K562 (cell line): ENCODE measurements at regions not wholly inside any gene's neighbourhood (a gene's known extent, or its start where the extent isn't known, plus 50 kb on each side); places are given as distances from the start of the nearest gene placed in this dataset.

Experiments used
- ATAC-seq: fragments of 200-7000 bp; cut with Tn5 transposase; 3 replicates; pipeline ENCODE4 v1.9.1; 2020; ENCODE audit warnings: moderate library complexity
- BruUV-seq: library from RNA; stranded (reverse); fragments of 400-500 nt; replicated peaks from 2 replicates; lab custom pipeline; 2021; lab: Mats Ljungman, UMichigan
- CTCF ChIA-PET: fragments of 300-600 bp; formaldehyde crosslinking; extraction: SDS; loops from one replicate; lab custom pipeline; 2021; ENCODE audit warnings: low intra/inter-chr PET ratio; lab: Yijun Ruan, JAX
- POLR2A ChIA-PET: fragments of 300-600, 350-650 bp; sonication (Branson Sonifier 250); formaldehyde crosslinking; extraction: SDS; loops from one replicate; lab custom pipeline; 2021; ENCODE audit warnings: antibody characterized with exemption, inconsistent platforms; lab: Yijun Ruan, JAX
- DNase-seq, 4 experiments: peaks; one replicate each; pipeline versions ENCODE4 v3.0.0 to v3.0.0-alpha.2; 2011 to 2018; ENCODE audit warnings: low spot score in 3 of 4, mixed read lengths in 3 of 4; ENCODE audit errors: extremely low read depth in 1 of 4
- FAIRE-seq: peaks from 2 replicates; lab custom pipeline; 2011; peaks lifted over from hg19 to GRCh38; lab: Jason Lieb, UNC
- H2AFZ ChIP-seq: 2 replicates; pipeline ENCODE4 v1.6.0; 2011; ENCODE audit warnings: low read depth, low read length, control low read depth, inconsistent platforms
- H3K27ac ChIP-seq: fragments of 200-600 bp; 3 replicates; pipeline ENCODE4 v1.8.0; 2011; ENCODE audit warnings: low read depth, mild to moderate bottlenecking, control low read depth, inconsistent platforms, low read length, moderate library complexity, mixed read lengths; ENCODE audit errors: extremely low read depth
- H3K27me3 ChIP-seq, 2 experiments: fragments of 300-600 bp in 1 of 2; 2 replicates in 1 of 2; 3 replicates in 1 of 2; pipeline versions ENCODE4 v1.6.0 to v1.8.0; 2011; ENCODE audit warnings: inconsistent platforms in 2 of 2, low read length in 2 of 2, mild to moderate bottlenecking in 1 of 2, mixed read lengths in 1 of 2, moderate library complexity in 1 of 2; ENCODE audit not compliant: control insufficient read depth in 2 of 2, insufficient read depth in 2 of 2
- H3K36me3 ChIP-seq: fragments of 300-600 bp; 3 replicates; pipeline ENCODE4 v1.8.0; 2011; ENCODE audit warnings: mild to moderate bottlenecking, low read length, inconsistent platforms; ENCODE audit not compliant: control insufficient read depth, insufficient read depth
- H3K4me1 ChIP-seq, 2 experiments: fragments of 200-600 bp in 1 of 2; replicated peaks in 1 of 2; 2 replicates in 1 of 2; 3 replicates in 1 of 2; pipeline versions ENCODE4 v1.5.1 to v1.8.0; 2011; ENCODE audit warnings: inconsistent platforms in 2 of 2, low read length in 2 of 2, mild to moderate bottlenecking in 1 of 2, mixed read lengths in 1 of 2, moderate library complexity in 1 of 2; ENCODE audit not compliant: control insufficient read depth in 2 of 2, insufficient read depth in 2 of 2
- H3K4me2 ChIP-seq: 2 replicates; pipeline ENCODE4 v1.6.1; 2011; ENCODE audit warnings: low read length, control low read depth, inconsistent platforms, mixed read lengths; ENCODE audit not compliant: insufficient read depth
- H3K4me3 ChIP-seq: fragments of 200-600 bp; sonication (generic), shearing (Covaris generic); 2 replicates; pipeline ENCODE4 v1.5.1; 2016; ENCODE audit warnings: control low read depth, inconsistent platforms
- H3K79me2 ChIP-seq: fragments of 200-600 bp; 3 replicates; pipeline ENCODE4 v1.8.0; 2011; ENCODE audit warnings: low read length, inconsistent platforms; ENCODE audit not compliant: control insufficient read depth, insufficient read depth
- H3K9ac ChIP-seq, 2 experiments: 2 replicates each; pipeline versions ENCODE4 v1.6.0 to v1.6.1; 2011; ENCODE audit warnings: low read depth in 2 of 2, low read length in 2 of 2, control low read depth in 1 of 2, inconsistent platforms in 1 of 2, mild to moderate bottlenecking in 1 of 2, mixed read lengths in 1 of 2; ENCODE audit not compliant: insufficient read depth in 1 of 2
- H3K9me1 ChIP-seq: one replicate; pipeline ENCODE4 v1.6.0; 2011; ENCODE audit warnings: inconsistent platforms, mild to moderate bottlenecking, low read length, moderate library complexity; ENCODE audit not compliant: control insufficient read depth, insufficient read depth
- H3K9me3 ChIP-seq: replicated peaks from 2 replicates; pipeline ENCODE4 v1.5.1; 2011; ENCODE audit warnings: low read depth, low read length, inconsistent platforms; ENCODE audit not compliant: control insufficient read depth, insufficient read depth
- H4K20me1 ChIP-seq: replicated peaks from 2 replicates; pipeline ENCODE4 v1.6.1; 2011; ENCODE audit warnings: low read length, inconsistent platforms, mixed read lengths; ENCODE audit not compliant: control insufficient read depth, insufficient read depth
- CTBP1 ChIP-seq: fragments of 450-650 bp; IDR thresholded peaks from 2 replicates; pipeline ENCODE4 v1.6.1; 2016; ENCODE audit warnings: borderline replicate concordance
- FUS ChIP-seq: fragments of 200-400 bp; formaldehyde crosslinking; optimal IDR thresholded peaks from 2 replicates; pipeline ENCODE3; 2017; ENCODE audit warnings: low read depth, low read length
- GMEB1 ChIP-seq: fragments of 250-450 bp; sonication (Bioruptor Pico); IDR thresholded peaks from 2 replicates; pipeline ENCODE4 v1.4.0; 2020; ENCODE audit warnings: mild to moderate bottlenecking
- GTF3C2 ChIP-seq: IDR thresholded peaks from 3 replicates; pipeline ENCODE4 v1.6.1; 2011; ENCODE audit warnings: borderline replicate concordance, mild to moderate bottlenecking, moderate library complexity; ENCODE audit not compliant: insufficient read length; ENCODE audit errors: extremely low read depth
- HNRNPLL ChIP-seq: fragments of 200-400 bp; formaldehyde crosslinking; IDR thresholded peaks from 2 replicates; pipeline ENCODE4 v1.6.1; 2017; ENCODE audit warnings: low read length, low read depth, mild to moderate bottlenecking; ENCODE audit not compliant: poor library complexity, severe bottlenecking
- HNRNPUL1 ChIP-seq: fragments of 200-400 bp; formaldehyde crosslinking; IDR thresholded peaks from 2 replicates; pipeline ENCODE4 v1.6.1; 2017; ENCODE audit warnings: low read length
- NONO ChIP-seq, 2 experiments: fragments of 200-400 bp in 1 of 2; fragments of 450-650 bp in 1 of 2; formaldehyde crosslinking in 1 of 2; IDR thresholded peaks; 2 replicates each; pipeline ENCODE4 v1.6.1; 2017; ENCODE audit warnings: low read depth in 2 of 2, mild to moderate bottlenecking in 2 of 2, moderate library complexity in 2 of 2, low read length in 1 of 2
- PURB ChIP-seq: sonication (generic); formaldehyde crosslinking; IDR thresholded peaks from 2 replicates; pipeline ENCODE4 v1.9.0; 2021; ENCODE audit warnings: low read depth, mild to moderate bottlenecking, missing genetic modification reagents
- RAD51 ChIP-seq: fragments of 450-650 bp; IDR thresholded peaks from 2 replicates; pipeline ENCODE4 v1.7.1; 2016; ENCODE audit warnings: low read depth, mild to moderate bottlenecking, borderline replicate concordance
- ZNF57 ChIP-seq: fragments of 450-650 bp; formaldehyde crosslinking; IDR thresholded peaks from 2 replicates; pipeline ENCODE4 v1.4.0; 2020; ENCODE audit warnings: mild to moderate bottlenecking, moderate library complexity
- ZNF77 ChIP-seq: fragments of 250-450 bp; sonication (Bioruptor Pico); IDR thresholded peaks from 2 replicates; pipeline ENCODE4 v1.5.0; 2020
- WGBS: fragments of 100-300 bp; shearing (Covaris generic); methylation state at CpG from one replicate; pipeline ENCODE4 v1.1.6; 2016; ENCODE audit warnings: low coverage, mixed read lengths; ENCODE audit not compliant: insufficient coverage; ENCODE audit errors: missing lambda C conversion rate; 5-methylcytosine and 5-hydroxymethylcytosine counted together
- in situ Hi-C: fragments of 300-500 bp; cut with MboI; formaldehyde crosslinking; loops from 4 replicates; pipeline ENCODE4 v1.15.0; 2018; ENCODE audit warnings: inconsistent platforms, mixed read lengths
- intact Hi-C: fragments of 100-400 bp; cut with micrococcal nuclease; formaldehyde crosslinking; loops from 2 replicates; pipeline ENCODE4 v1.14.2; 2022
- TF ChIP-seq, protein P1 (sequence below): fragments of 250-450 bp; sonication (Bioruptor Pico); IDR thresholded peaks from 2 replicates; pipeline ENCODE4 v1.9.0; 2021; ENCODE audit warnings: mild to moderate bottlenecking, inconsistent platforms

DNA sequence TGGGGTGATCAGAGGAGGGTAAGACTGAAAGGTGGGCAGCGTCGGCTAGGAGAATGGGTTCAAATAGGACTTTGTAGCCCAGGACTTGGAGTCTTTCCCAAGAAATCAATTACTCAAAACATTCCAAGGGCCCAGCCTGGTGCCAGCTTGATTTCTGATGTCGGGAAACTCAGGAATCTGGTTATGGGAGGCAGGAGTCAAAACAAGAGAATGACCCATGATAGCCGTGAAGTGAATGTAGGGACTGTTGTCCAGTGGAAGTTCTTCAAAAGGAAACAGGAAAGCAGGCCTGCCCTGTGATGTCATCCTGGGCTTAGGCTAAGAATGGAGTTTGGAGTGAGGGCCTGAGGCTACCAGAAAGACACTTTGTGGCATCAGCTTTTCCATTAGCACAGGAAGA is 67.4 kb upstream of the SLC14A2 start:
- Histone ChIP-seq H3K27me3 (peaks cover 0 to 5% of the 10 kb centered on the region in 2 experiments; a peak in 2 of 5 replicates), H3K9ac (no peak overlapping the region), H4K20me1 (no peaks in the 10 kb centered on the region), H2AFZ (no peak overlapping the region), H3K4me2 (no peak overlapping the region), H3K79me2 (no peaks in the 10 kb centered on the region), H3K9me3 (no peaks in the 10 kb centered on the region), H3K27ac (no peak overlapping the region), H3K9me1 (no peaks in the 10 kb centered on the region), H3K36me3 (no peaks in the 10 kb centered on the region), H3K4me1 (no peaks in the 10 kb centered on the region), H3K4me3 (no peak overlapping the region)
- no peak for FAIRE-seq
- POLR2A ChIA-PET: no interaction called here
- no peak for ATAC-seq
- TF ChIP-seq NONO (IDR thresholded peaks at IDR 0.05; ENCODE audit: low read depth in 2 of 2, low read length in 1 of 2): no peak
- TF ChIP-seq CTBP1: no peak
- TF ChIP-seq GMEB1 (CRISPR knock-in tag): no peak
- TF ChIP-seq, protein P1, sequence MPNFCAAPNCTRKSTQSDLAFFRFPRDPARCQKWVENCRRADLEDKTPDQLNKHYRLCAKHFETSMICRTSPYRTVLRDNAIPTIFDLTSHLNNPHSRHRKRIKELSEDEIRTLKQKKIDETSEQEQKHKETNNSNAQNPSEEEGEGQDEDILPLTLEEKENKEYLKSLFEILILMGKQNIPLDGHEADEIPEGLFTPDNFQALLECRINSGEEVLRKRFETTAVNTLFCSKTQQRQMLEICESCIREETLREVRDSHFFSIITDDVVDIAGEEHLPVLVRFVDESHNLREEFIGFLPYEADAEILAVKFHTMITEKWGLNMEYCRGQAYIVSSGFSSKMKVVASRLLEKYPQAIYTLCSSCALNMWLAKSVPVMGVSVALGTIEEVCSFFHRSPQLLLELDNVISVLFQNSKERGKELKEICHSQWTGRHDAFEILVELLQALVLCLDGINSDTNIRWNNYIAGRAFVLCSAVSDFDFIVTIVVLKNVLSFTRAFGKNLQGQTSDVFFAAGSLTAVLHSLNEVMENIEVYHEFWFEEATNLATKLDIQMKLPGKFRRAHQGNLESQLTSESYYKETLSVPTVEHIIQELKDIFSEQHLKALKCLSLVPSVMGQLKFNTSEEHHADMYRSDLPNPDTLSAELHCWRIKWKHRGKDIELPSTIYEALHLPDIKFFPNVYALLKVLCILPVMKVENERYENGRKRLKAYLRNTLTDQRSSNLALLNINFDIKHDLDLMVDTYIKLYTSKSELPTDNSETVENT (CRISPR knock-in tag): no peak
- no peak for TF ChIP-seq ZNF77 (CRISPR knock-in tag)
- TF ChIP-seq PURB: no peak
- no peak for TF ChIP-seq HNRNPLL
- no peak for TF ChIP-seq ZNF57
- no peak for TF ChIP-seq GTF3C2
- TF ChIP-seq RAD51: no peak
- TF ChIP-seq HNRNPUL1: no peak
- TF ChIP-seq FUS: no peak
- WGBS: 0% methylated on average over 4 of the region's 4 CpGs
- intact Hi-C loops (no loop called here), in situ Hi-C loops (no loop called here)
- no peak for DNase-seq
- CTCF ChIA-PET: no interaction called here
- BruUV-seq: no TSS peak
